ENCODE measurements at regions not wholly inside any gene's neighbourhood (a gene's known extent, or its start where the extent isn't known, plus 50 kb on each side); places are given as distances from the start of the nearest gene placed in this dataset.

DNA sequence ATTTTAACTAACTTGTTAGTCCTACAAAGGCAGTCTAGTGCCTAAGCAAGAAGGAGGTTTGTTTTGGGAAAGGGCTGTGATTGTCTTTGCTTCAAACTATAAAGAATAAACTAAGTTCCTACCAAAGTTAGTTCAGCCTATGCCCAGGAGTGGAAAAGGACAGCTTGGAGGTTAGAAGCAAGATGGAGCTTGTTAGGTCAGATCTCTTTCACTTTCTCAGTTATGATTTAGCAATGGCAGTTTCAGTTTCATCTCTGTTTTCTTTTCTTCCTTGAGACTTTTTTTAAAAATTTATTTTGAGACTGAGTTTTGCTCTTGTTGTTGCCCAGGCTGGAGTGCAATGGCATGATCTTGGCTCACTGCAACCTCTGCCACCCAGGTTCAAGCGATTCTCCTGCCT, 82.9 kb upstream of the NLGN4X start:
- DNase-seq, result no peak

DNA sequence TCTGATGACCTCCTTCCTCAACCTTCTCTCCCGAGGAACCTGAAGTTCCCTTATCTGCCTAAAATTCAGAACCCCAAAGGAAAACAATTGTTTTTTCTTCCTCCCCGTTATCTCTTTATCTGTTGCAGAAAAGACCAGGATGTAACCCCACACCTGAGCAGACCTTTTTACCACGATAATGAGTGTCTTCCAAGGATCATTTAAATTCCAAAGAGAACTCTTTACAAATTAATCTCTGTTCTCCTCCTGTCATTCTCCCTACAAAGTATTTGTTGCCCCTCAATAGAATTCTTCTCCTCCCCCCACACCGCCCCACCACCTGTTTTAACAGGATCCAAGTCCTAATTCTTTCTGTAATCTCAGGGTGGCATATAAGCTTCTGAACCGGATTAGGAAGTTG, 78.5 kb upstream of the NLGN4X start:
- DNase-seq, result no peak

DNA sequence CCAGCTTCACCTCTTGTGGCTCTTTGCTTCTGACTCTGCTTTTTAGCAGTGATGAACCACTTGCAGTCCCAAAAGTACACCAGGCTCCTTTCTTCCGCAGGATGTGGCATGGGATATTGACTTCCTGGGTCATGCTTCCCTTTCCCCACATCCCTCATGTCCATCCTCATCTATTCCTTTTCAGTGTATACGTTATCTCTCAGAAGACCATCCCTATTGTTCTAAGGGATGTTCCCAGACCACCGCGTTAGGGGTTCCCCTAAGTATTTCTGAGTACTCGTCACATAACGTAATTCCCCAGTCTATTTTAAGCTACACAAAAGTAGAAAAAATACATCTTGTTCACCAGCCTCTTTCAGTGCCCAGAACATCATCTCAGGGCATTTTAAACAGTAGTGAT, 71.1 kb upstream of the NLGN4X start:
- no peak for DNase-seq

DNA sequence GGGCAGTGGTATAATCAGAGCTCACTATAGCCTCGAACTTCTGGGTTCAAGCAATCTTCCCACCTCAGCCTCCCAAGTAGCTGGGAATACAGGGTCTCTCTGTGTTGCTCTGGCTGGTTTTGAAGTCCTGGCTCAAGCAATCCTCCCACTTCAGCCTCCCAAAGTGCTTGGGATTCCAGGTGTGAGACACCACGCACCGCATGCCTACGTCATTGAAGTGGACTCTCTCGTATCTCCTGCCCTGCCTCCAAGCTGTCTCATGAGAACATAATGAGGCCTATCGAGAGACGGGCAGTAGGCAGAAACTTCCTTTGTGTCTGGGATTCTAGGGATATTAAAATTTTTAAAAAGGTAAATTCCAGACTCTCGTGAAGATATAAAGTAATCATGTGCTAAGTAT, 65.0 kb upstream of the NLGN4X start:
- no peak for DNase-seq

DNA sequence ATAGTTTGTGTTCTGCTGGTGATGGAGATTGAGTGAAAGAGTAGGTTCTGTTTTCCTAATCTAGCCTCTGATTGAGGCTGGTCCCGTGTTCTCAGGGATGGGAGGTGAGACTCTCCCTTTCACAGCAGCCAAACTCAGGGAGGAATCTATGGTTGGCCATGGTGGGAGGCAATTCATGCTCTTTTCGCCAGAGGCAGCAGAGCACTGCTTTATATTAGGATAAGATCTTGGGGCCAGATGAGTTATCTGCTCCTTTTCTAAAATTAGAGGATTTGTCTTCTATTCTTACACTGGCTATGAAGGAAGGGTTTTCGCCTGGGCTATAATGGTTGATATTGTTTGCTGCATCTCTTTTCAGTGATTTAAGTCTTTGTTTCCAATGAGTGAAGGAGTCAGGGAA, 63.9 kb upstream of the NLGN4X start:
- DNase-seq, result no peak

DNA sequence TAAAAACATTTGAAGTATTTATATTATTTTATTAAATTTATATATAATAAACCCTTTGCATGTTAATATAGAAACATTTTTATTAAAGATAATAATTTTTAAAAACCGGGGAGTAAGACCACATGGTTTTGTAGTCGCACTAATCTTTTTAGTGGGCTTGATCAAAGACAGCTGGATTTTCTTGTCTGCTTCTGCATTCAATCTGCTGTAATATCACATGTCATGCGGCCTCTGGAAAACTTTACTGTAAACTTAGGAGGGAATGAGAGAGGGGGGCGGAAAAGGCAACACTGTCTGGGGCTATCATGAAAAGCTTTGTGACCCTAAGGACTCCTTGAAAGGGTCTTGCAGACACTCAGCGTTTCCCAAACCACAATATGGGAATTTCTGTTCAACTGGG, 62.8 kb upstream of the NLGN4X start:
- no peak for DNase-seq

DNA sequence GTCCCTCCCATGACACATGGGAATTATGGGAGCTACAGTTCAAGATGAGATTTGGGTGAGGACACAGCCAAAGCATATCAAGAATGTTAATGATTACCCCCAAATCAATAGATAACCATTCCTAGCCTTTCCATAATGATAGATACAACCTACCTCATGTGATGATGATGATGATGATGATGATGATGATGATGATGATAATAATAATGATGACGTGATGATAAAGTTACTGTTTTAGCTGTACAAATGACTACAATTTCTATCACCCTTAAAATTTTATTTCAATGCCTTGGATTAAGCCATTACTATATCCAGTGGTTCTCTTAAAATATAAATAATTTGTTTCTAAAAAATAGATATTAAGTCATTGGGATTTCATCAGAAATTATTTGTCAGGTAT, 55.2 kb upstream of the NLGN4X start:
- DNase-seq, result no peak

DNA sequence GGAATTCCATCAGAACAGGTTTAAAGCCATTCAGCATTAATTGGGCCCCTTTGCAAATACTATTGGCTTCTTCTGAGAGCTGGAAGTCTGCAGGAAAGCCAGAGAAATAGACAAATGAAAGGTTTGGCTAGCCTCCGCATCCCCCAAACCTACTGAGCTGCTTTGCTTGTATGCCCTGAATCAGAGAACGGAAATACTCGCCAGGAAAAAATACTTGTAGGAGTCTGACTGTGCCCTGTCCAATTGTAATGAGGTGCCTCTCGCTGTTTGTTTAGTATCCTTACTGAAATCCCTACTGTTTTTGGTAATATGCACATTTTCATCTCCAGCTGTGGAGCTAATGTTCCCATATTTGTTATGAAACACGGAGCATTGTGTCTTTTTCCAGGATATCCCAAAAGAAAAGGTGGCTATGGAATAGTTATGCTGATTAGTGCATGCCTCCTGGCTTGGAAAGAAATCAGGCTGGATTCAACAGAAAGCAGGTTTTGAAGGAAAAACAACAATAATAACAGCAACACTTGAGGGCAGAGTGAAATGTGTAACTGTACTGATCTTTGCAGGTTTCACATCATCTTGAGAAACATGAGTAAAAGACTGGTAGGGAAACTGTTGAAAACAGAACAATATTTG, 50.7 kb upstream of the NLGN4X start:
- DNase-seq, result no peak

Measured in NCI-H1092 treated with DMSO at 0.1 percent for 48 hours (cell line).